PFSK-1 (cell line): ENCODE measurements at regions not wholly inside any gene's neighbourhood (a gene's known extent, or its start where the extent isn't known, plus 50 kb on each side); places are given as distances from the start of the nearest gene placed in this dataset.

Experiments used
- FOXP2 ChIP-seq: optimal IDR thresholded peaks from 2 replicates; pipeline ENCODE3; 2011; ENCODE audit warnings: borderline replicate concordance, control low read depth, inconsistent platforms; ENCODE audit not compliant: insufficient read depth; ENCODE audit errors: extremely low read length, extremely low read depth
- POLR2AphosphoS5 ChIP-seq: IDR thresholded peaks from 2 replicates; pipeline ENCODE4 v1.6.1; 2012; ENCODE audit warnings: low read depth, mild to moderate bottlenecking, control low read depth, low read length, moderate library complexity
- REST ChIP-seq, 2 experiments: IDR thresholded peaks; 2 replicates each; pipeline versions ENCODE4 v1.6.1 to v1.8.0; 2011 to 2012; ENCODE audit warnings: low read depth in 2 of 2, low read length in 2 of 2, control low read depth in 1 of 2, inconsistent platforms in 1 of 2, mild to moderate bottlenecking in 1 of 2, moderate library complexity in 1 of 2; ENCODE audit not compliant: insufficient read depth in 1 of 2
- SIN3A ChIP-seq: IDR thresholded peaks from 2 replicates; pipeline ENCODE4 v1.6.1; 2012; ENCODE audit warnings: mild to moderate bottlenecking, low read length, moderate library complexity, borderline replicate concordance; ENCODE audit not compliant: insufficient read depth
- TAF1 ChIP-seq: IDR thresholded peaks from 2 replicates; pipeline ENCODE4 v1.6.1; 2012; ENCODE audit warnings: low read length, control low read depth, borderline replicate concordance; ENCODE audit not compliant: insufficient read depth

DNA sequence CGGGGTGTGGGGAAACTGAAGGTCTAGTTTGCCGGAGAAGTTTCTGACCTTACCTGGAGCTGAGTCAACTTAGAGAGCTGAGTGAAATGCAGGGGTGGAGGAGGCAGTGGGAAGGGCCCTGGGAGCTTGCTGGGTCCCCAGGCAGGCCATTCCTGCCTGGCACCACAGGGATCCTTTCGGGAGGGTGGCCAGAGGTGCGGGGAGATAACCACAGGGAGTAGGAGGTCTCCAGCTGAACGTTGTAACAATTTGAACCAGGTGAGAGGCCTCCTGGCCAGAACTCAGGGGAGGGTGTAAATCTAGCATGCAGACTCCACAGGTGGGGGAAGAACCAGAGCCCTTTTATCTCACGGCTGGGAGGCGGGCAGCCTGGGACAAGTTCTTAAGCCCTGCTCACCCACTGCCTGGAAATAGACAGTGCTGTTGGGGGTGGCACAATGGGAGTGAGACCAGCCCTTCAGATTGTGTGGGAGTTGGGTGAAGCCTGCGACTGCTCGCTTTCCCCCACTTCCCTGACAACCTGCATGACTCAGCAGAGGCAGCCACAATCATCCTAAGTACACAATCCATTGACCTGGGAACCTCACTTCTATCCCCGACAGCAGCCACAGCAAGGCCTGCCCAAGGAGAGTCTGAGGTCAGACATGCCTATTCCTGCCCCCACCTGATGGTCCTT, 247.4 kb downstream of the ADGRA3 start:
- TF ChIP-seq POLR2AphosphoS5 (no peak), FOXP2 (no peak), REST (IDR thresholded peaks at IDR 0.05; ENCODE audit: insufficient read depth in 1 of 2, low read depth in 2 of 2, low read length in 2 of 2) (no peak), TAF1 (no peak), SIN3A (no peak)

DNA sequence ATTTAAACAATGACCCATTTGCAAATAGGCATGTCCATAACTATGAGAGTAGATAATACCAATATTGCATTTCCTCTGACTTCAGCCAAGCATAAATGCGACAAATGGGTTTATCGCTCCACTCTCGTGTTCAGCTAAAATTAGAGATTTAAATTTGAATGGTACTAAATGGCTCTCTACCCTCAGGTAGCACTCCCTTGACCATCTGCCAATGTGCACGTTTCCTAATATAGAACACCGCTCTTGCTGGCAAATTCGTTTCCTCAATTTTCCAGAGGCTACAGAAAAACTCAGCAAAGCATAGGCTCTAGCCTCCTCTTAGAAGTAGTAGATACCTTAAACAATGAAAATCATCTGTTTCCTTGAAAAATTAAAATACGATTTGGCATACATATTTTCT, 251.6 kb downstream of the ADGRA3 start:
- TF ChIP-seq REST (IDR thresholded peaks at IDR 0.05; ENCODE audit: insufficient read depth in 1 of 2, low read depth in 2 of 2, low read length in 2 of 2) (no peak), TAF1 (no peak), POLR2AphosphoS5 (no peak), SIN3A (no peak), FOXP2 (no peak)

- TF ChIP-seq TAF1: no peak
- TF ChIP-seq POLR2AphosphoS5: no peak
- TF ChIP-seq SIN3A: no peak
- no peak for TF ChIP-seq FOXP2
These were observed 262.4 kb downstream of the ADGRA3 start for GRCh38 chr4:22253431-22253830.

DNA sequence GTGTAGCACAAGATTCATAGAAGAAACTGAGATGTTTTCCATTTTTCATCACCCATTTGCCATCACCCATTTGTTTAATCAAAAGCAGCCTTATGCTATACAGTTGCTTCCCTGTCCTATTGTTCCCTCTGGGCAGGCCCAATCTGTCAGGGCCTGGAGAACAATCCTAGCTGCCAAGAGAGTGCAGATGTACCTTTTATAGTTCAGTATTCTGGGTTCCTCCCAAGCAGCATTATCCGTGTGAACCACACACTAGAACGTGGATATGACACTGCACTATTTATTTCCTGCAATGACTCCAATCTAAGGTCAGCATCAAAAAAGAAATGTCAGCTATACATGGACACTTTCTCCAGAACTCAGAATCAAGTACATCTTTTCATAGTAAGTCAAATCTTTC, 269.0 kb downstream of the ADGRA3 start:
- TF ChIP-seq TAF1: no peak
- TF ChIP-seq REST (IDR thresholded peaks at IDR 0.05; ENCODE audit: insufficient read depth in 1 of 2, low read depth in 2 of 2, low read length in 2 of 2): no peak
- TF ChIP-seq POLR2AphosphoS5: no peak
- no peak for TF ChIP-seq SIN3A
- TF ChIP-seq FOXP2: no peak

- TF ChIP-seq REST (IDR thresholded peaks at IDR 0.05; ENCODE audit: insufficient read depth in 1 of 2, low read depth in 2 of 2, low read length in 2 of 2) (no peak), SIN3A (no peak), POLR2AphosphoS5 (no peak), FOXP2 (no peak), TAF1 (no peak)
These were observed 270.6 kb downstream of the ADGRA3 start for GRCh38 chr4:22245294-22245693.
